Activated CD4-positive, alpha-beta T cell treated with anti-CD3 and anti-CD28 coated beads, Interleukin-2, amount 50 U/mL, for 16 hours (primary cell): ENCODE measurements at regions not wholly inside any gene's neighbourhood (a gene's known extent, or its start where the extent isn't known, plus 50 kb on each side); places are given as distances from the start of the nearest gene placed in this dataset.

Experiments used
- DNase-seq: peaks from one replicate; pipeline ENCODE4 v3.0.0-alpha.2; 2020

- no peak for DNase-seq
Observed at GRCh38 chr6:6843777-6844176, 255.3 kb downstream of the LY86 start.

GRCh38 chr6:6844530-6844929, 256.0 kb downstream of the LY86 start:
- no peak for DNase-seq

GRCh38 chr6:6845603-6846002, 257.1 kb downstream of the LY86 start:
- no peak for DNase-seq

- no peak for DNase-seq
Observed at GRCh38 chr6:6847591-6847990, 259.1 kb downstream of the LY86 start.

- DNase-seq, result peak; percentile 16
Observed at GRCh38 chr6:6851059-6851948, 256.5 kb upstream of the RREB1 start.

- DNase-seq, result no peak
Observed at GRCh38 chr6:6851949-6852261, 255.9 kb upstream of the RREB1 start.

GRCh38 chr6:6856538-6857523, 250.9 kb upstream of the RREB1 start:
- DNase-seq, result peak; percentile 68

GRCh38 chr6:6857528-6857927, 250.2 kb upstream of the RREB1 start:
- no peak for DNase-seq

- no peak for DNase-seq
Observed at GRCh38 chr6:6858533-6858982, 249.2 kb upstream of the RREB1 start.

GRCh38 chr6:6859105-6859504, 248.7 kb upstream of the RREB1 start:
- no peak for DNase-seq

- no peak for DNase-seq
Observed at GRCh38 chr6:6859722-6860121, 248.0 kb upstream of the RREB1 start.

- no peak for DNase-seq
Observed at GRCh38 chr6:6860863-6861262, 246.9 kb upstream of the RREB1 start.

GRCh38 chr6:6861351-6861894, 246.3 kb upstream of the RREB1 start:
- no peak for DNase-seq

- no peak for DNase-seq
Observed at GRCh38 chr6:6861995-6862394, 245.8 kb upstream of the RREB1 start.

- no peak for DNase-seq
Observed at GRCh38 chr6:6863970-6864639, 243.7 kb upstream of the RREB1 start.

GRCh38 chr6:6865611-6866010, 242.2 kb upstream of the RREB1 start:
- no peak for DNase-seq

- DNase-seq, result no peak
Observed at GRCh38 chr6:6866656-6867403, 240.9 kb upstream of the RREB1 start.

- DNase-seq, result no peak
Observed at GRCh38 chr6:6867404-6867799, 240.4 kb upstream of the RREB1 start.

GRCh38 chr6:6869094-6869493, 238.7 kb upstream of the RREB1 start:
- DNase-seq, result no peak

- no peak for DNase-seq
Observed at GRCh38 chr6:6870921-6871320, 236.8 kb upstream of the RREB1 start.

GRCh38 chr6:6872459-6873344, 235.1 kb upstream of the RREB1 start:
- no peak for DNase-seq
